GM10266 (cell line): ENCODE measurements at regions not wholly inside any gene's neighbourhood (a gene's known extent, or its start where the extent isn't known, plus 50 kb on each side); places are given as distances from the start of the nearest gene placed in this dataset.
A peak's percentile ranks its signal among the peaks of the same experiment; 100 is the strongest.
"Not testable (repeated sequence)": the region's sequence is repeated elsewhere in the genome, so short reads cannot be mapped to it uniquely, and the experiment has no call there.

Experiments
- DNase-seq: peaks from one replicate; pipeline ENCODE4 v3.0.0; 2012; ENCODE audit errors: extremely low spot score
- TF ChIP-seq, protein P1 (sequence below): IDR thresholded peaks from 2 replicates; pipeline ENCODE4 v1.5.1; 2012; ENCODE audit warnings: mild to moderate bottlenecking, low read depth; ENCODE audit not compliant: control insufficient read depth, insufficient read depth; ENCODE audit errors: missing control alignments

DNA sequence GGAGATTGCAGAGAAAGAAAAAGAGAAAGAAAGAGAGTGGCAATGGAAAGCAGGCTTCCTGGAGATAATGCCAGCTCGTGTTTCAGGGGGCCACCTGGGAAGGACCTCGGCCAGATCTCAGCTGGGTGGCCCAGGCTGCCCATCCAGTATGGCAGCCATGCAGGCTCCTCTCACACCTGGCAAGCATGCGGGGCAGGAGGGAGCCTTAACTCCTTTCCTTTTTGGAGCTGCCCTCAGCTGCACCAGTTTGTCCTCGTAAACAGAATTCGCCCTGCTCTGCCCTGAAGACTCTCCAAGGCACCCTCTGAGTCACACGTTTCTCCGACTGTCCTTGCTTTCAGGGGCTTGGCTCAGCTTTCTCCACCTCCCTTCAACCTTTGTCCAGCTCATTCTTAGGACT, 59.5 kb upstream of the IGFBP5 start:
- DNase-seq = no peak
- TF ChIP-seq, protein P1, sequence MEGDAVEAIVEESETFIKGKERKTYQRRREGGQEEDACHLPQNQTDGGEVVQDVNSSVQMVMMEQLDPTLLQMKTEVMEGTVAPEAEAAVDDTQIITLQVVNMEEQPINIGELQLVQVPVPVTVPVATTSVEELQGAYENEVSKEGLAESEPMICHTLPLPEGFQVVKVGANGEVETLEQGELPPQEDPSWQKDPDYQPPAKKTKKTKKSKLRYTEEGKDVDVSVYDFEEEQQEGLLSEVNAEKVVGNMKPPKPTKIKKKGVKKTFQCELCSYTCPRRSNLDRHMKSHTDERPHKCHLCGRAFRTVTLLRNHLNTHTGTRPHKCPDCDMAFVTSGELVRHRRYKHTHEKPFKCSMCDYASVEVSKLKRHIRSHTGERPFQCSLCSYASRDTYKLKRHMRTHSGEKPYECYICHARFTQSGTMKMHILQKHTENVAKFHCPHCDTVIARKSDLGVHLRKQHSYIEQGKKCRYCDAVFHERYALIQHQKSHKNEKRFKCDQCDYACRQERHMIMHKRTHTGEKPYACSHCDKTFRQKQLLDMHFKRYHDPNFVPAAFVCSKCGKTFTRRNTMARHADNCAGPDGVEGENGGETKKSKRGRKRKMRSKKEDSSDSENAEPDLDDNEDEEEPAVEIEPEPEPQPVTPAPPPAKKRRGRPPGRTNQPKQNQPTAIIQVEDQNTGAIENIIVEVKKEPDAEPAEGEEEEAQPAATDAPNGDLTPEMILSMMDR = no peak

DNA sequence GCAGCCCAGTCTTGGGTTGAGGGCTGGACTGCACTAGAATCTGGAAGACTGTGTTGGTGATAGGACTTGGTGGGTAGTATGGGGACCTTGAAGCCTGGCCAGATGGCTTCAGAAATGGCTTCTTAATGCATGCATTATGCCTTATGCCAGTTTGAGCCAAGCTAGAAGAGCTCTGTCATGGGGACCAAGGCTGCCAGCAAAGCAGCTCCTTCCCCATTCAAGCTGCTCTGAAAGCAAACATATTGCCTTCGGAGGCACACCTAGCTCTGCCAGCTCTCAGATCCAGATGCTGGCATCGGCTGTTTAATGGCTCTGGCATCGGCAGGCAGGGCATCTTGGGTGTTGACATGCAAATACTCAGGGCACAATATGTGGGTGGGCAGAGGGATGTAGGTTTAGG, 59.0 kb upstream of the IGFBP5 start:
- TF ChIP-seq, protein P1 = no peak
- no peak for DNase-seq

DNA sequence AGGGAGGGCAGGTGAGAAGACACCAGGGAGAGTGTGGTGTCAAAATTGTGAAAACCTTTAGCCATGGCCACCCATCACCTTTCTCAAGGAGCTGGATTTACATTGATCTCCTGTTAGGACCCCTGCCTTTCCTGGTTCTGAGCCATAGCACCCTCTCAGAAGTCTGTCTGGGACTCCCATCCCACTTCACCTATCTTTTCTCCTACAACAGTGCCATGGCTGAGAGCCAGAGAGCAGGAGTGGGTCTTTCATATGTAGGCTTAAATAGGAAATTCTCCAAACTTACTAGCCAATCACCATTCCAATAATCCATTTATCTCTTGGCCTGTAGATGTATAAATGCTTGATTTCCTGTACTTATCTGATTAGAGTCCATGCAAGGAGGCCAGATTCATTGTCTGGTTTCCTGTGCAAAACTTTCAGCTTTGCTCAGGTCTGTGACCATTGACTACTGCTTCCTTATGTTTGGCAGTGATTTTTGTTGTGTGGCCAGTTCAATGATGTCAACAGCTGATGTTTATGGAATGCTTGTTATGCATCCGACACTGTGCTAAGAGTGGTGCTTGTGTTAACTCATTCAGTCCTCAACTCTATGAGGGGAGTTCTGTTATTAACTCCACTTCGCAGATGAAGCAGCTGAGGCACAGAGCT, 57.6 kb upstream of the IGFBP5 start:
- DNase-seq = no peak
- TF ChIP-seq, protein P1 = no peak

DNA sequence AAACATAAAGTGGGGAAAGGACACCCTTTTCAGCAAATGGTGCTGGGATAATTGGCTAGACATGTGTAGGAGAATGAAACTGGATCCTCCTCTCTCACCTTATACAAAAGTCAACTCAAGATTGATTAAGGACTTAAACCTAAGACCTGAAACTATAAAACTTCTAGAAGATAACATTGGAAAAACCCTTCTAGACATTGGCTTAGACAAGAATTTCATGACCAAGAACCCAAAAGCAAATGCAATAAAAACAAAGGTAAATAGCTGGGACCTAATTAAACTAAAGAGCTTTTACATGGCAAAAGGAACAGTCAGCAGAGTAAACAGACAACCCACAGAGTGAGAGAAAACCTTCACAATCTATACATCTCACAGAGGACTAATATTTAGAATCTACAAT, 55.4 kb upstream of the IGFBP5 start:
- DNase-seq = not testable (repeated sequence)

DNA sequence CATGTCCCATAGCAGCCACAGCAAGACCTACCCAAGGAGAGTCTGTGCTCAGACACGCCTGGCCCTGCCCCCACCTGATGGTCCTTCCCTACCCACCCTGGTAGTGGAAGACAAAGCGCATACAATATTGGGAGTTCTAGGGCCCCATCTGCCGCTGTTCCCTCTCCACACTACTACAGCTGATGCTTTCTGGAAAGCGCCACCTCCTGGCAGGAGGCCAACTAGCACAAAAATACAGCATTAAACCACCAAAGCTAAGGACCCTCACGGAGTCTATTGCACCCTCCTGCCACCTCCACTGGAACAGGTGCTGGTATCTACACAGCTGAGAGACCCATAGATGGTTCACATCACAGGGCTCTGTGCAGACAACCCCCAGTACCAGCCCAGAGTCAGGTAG, 50.9 kb upstream of the IGFBP5 start:
- TF ChIP-seq, protein P1 = peak; percentile 18
- DNase-seq = not testable (repeated sequence)

DNA sequence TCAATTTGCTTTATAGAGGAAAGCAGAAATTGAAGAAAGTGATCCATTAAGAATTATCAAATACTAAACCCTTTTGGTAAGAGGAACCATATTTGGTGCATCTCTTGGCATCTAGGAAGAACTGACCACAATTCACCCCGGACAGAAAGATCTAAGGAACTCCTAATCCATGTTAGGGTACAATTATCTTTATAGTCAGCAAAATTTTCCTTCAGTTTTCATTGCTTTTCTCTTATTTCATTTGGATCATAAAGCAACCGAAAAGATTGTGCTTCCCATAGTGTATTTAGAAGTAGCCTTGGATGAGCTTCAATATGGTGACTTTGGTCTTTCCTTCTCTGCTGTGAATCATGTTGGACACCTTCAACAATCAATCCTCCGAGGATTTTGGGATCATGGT, 50.1 kb upstream of the IGFBP5 start:
- TF ChIP-seq, protein P1 = no peak
- DNase-seq = no peak
